HUES48 (cell line): ENCODE measurements at regions not wholly inside any gene's neighbourhood (a gene's known extent, or its start where the extent isn't known, plus 50 kb on each side); places are given as distances from the start of the nearest gene placed in this dataset.

Experiments used
- H3K27ac ChIP-seq: one replicate; pipeline ENCODE4 v1.7.0; 2013; ENCODE audit warnings: low read depth, low read length, inconsistent platforms
- H3K27me3 ChIP-seq: 2 replicates; pipeline ENCODE4 v1.6.1; 2013; ENCODE audit warnings: mild to moderate bottlenecking, low read length; ENCODE audit not compliant: control insufficient read depth, insufficient read depth
- H3K36me3 ChIP-seq: 2 replicates; pipeline ENCODE4 v1.6.1; 2013; ENCODE audit warnings: low read length; ENCODE audit not compliant: control insufficient read depth, insufficient read depth
- H3K4me1 ChIP-seq: 2 replicates; pipeline ENCODE4 v1.6.1; 2013; ENCODE audit warnings: mild to moderate bottlenecking, low read length; ENCODE audit not compliant: control insufficient read depth, insufficient read depth
- H3K4me3 ChIP-seq: 2 replicates; pipeline ENCODE4 v1.5.1; 2013; ENCODE audit warnings: mild to moderate bottlenecking, low read depth, low read length
- H3K9ac ChIP-seq: 2 replicates; pipeline ENCODE4 v1.6.1; 2013; ENCODE audit warnings: mild to moderate bottlenecking, low read depth, low read length, moderate library complexity
- H3K9me3 ChIP-seq: 2 replicates; pipeline ENCODE4 v1.6.1; 2013; ENCODE audit warnings: low read length; ENCODE audit not compliant: control insufficient read depth, insufficient read depth

GRCh38 chr5:68433526-68433922 lies 218.0 kb downstream of the PIK3R1 start:
- no peaks in the 10 kb centered on the region for H3K4me1 ChIP-seq
- H3K9me3 ChIP-seq, result no peaks in the 10 kb centered on the region
- H3K27me3 ChIP-seq, result no peaks in the 10 kb centered on the region
- H3K9ac ChIP-seq, result no peak overlapping the region
- no peak overlapping the region for H3K4me3 ChIP-seq
- no peaks in the 10 kb centered on the region for H3K36me3 ChIP-seq
- peak overlapping the region; percentile 35 for H3K27ac ChIP-seq

DNA sequence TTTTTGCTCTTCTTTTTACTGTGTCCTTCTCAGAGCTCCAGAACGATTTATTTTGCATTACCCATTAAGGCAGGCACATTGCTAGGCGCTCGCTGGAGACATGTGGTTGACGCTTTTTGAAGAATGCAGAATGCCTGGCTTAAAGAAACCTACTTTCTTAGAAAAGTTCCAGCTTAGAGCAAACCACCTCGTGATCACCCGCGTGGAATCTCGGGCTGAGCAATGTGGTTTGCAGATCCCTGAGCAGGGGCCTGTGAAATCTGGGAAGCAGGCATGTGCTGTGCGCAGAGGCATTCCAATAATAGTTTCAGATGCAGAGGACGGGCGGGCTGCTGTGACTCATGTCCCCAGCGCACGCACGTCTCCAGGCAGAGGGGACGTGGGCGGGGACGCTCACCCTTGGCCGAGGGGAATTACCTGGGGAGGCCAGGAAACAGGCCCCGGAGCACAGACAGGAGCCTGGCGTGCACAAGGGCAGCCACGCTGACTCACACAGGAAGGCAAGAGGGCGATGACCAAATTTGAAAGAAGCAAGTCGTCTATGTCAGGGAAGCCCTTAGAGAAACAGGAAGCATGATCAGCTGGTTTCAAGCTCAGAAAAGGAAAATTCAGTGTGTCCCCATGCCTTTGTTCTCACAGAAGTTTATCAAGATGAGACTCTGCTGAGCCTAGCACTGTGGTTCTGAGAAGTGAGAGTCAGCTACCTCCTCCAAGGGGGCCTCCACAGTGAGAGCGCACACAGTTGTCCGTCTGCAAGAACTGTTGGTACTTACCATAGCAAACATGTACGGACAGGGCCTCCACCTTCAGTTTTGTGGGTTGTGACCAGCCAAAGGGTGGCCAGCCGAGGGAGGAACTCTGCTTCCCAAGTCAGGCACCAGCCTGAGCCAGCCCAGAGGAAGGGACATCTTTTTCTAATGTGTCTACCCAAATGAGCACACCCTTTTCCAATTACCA lies 218.6 kb downstream of the PIK3R1 start:
- Histone ChIP-seq H3K9me3 (no peaks in the 10 kb centered on the region), H3K4me3 (no peak overlapping the region), H3K27ac (peak overlapping the region; percentile 35), H3K27me3 (no peaks in the 10 kb centered on the region), H3K36me3 (no peaks in the 10 kb centered on the region), H3K4me1 (no peaks in the 10 kb centered on the region), H3K9ac (no peak overlapping the region)

- H3K4me3 ChIP-seq, result no peak overlapping the region
- H3K27me3 ChIP-seq, result no peaks in the 10 kb centered on the region
- H3K36me3 ChIP-seq, result no peaks in the 10 kb centered on the region
- H3K27ac ChIP-seq, result no peak overlapping the region
- no peaks in the 10 kb centered on the region for H3K4me1 ChIP-seq
- no peaks in the 10 kb centered on the region for H3K9me3 ChIP-seq
- H3K9ac ChIP-seq, result no peak overlapping the region
Observed at GRCh38 chr5:68435611-68436010, 220.1 kb downstream of the PIK3R1 start.

- H3K27me3 ChIP-seq, result no peaks in the 10 kb centered on the region
Observed at GRCh38 chr5:68436686-68437520, 221.3 kb downstream of the PIK3R1 start.

GRCh38 chr5:68438876-68439275 lies 223.3 kb downstream of the PIK3R1 start:
- Histone ChIP-seq H3K4me1 (no peaks in the 10 kb centered on the region), H3K27me3 (no peaks in the 10 kb centered on the region), H3K36me3 (no peaks in the 10 kb centered on the region), H3K9me3 (no peaks in the 10 kb centered on the region), H3K4me3 (no peak overlapping the region), H3K27ac (no peak overlapping the region), H3K9ac (no peak overlapping the region)

More at GRCh38 chr5:68436686-68437520, 221.3 kb downstream of the PIK3R1 start:
- Histone ChIP-seq H3K4me1 (no peaks in the 10 kb centered on the region), H3K9me3 (no peaks in the 10 kb centered on the region), H3K4me3 (no peak overlapping the region), H3K9ac (no peak overlapping the region), H3K27ac (no peak overlapping the region), H3K36me3 (no peaks in the 10 kb centered on the region)

DNA sequence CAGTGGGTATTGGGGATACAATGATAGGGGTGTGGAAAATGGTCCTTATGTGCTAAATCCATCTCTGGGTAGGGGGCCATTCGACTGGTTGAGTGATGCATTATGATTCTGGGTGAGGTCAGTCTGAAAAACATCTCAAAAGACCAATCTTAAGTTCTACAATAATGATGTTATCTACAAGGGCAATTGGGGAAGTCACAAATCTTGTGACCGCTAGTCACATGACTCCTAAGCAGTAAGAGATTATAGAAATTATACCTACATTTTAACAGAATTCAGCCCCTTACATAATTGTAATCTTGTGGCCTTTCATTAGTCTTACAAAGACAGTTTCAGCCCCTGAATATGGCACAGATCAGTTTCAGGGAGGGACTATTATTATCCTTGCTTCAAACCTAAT lies 224.7 kb downstream of the PIK3R1 start:
- Histone ChIP-seq H3K4me3 (no peak overlapping the region), H3K27me3 (no peaks in the 10 kb centered on the region), H3K9ac (no peak overlapping the region), H3K4me1 (no peaks in the 10 kb centered on the region), H3K9me3 (no peaks in the 10 kb centered on the region), H3K27ac (no peak overlapping the region), H3K36me3 (no peaks in the 10 kb centered on the region)

DNA sequence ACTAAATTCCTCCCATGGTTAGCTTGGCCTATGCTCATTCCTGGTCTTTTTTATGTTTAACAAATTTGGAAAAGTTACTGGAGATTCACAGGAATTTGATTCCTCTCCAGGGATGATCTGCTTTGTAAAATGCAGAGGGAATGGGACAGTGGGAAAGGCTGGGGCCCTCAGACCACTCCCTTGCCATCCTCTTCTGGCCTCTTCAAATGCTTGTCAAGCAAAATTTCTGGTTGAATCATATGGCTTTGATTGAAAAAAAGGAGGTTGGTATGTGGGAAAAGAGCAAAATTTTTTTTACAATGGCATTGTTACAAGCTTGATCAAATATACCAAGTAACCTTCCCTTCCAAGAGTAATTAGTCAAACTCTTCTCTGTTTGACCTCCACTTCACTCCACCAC lies 225.1 kb downstream of the PIK3R1 start:
- Histone ChIP-seq H3K9me3 (no peaks in the 10 kb centered on the region), H3K4me3 (no peak overlapping the region)

GRCh38 chr5:68441309-68442073 lies 225.9 kb downstream of the PIK3R1 start:
- Histone ChIP-seq H3K4me3 (no peak overlapping the region), H3K9me3 (no peaks in the 10 kb centered on the region), H3K9ac (no peak overlapping the region), H3K4me1 (no peaks in the 10 kb centered on the region), H3K27me3 (no peaks in the 10 kb centered on the region), H3K27ac (no peak overlapping the region), H3K36me3 (no peaks in the 10 kb centered on the region)

More for the DNA sequence above, 225.1 kb downstream of the PIK3R1 start:
- Histone ChIP-seq H3K27ac (no peak overlapping the region), H3K27me3 (no peaks in the 10 kb centered on the region), H3K9ac (no peak overlapping the region), H3K4me1 (no peaks in the 10 kb centered on the region), H3K36me3 (no peaks in the 10 kb centered on the region)

DNA sequence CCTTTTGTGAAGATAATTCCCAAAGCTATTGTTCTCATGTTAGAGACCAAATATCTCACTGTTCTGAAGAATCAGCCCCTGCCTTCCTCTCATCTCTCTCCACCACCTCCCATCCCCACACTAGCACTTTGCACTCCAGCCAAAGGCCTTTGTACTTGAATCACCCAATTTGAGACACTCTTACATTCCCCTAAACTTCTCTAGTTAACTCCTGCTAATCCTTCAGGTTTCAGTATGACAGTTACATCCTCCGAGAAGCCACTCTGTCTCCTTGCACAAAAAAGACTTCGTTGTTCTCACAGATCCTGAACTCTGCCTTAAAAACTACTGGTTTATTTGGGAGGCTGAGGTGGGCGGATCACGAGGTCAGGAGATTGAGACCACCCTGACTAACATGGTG lies 227.5 kb downstream of the PIK3R1 start:
- no peaks in the 10 kb centered on the region for H3K36me3 ChIP-seq

GRCh38 chr5:68444048-68444447 lies 228.5 kb downstream of the PIK3R1 start:
- no peak overlapping the region for H3K27ac ChIP-seq
- H3K27me3 ChIP-seq, result no peaks in the 10 kb centered on the region
- no peaks in the 10 kb centered on the region for H3K9me3 ChIP-seq
- H3K4me1 ChIP-seq, result no peaks in the 10 kb centered on the region
- H3K4me3 ChIP-seq, result no peak overlapping the region
- no peak overlapping the region for H3K9ac ChIP-seq
- H3K36me3 ChIP-seq, result no peaks in the 10 kb centered on the region

More for the DNA sequence above, 227.5 kb downstream of the PIK3R1 start:
- Histone ChIP-seq H3K4me1 (no peaks in the 10 kb centered on the region), H3K9ac (no peak overlapping the region), H3K27me3 (no peaks in the 10 kb centered on the region), H3K4me3 (no peak overlapping the region), H3K27ac (no peak overlapping the region), H3K9me3 (no peaks in the 10 kb centered on the region)
